Endothelial cell of hepatic sinusoid (primary cell): ENCODE measurements at regions not wholly inside any gene's neighbourhood (a gene's known extent, or its start where the extent isn't known, plus 50 kb on each side); places are given as distances from the start of the nearest gene placed in this dataset.

Source experiments
- in situ Hi-C: cut with HindIII; loops from 2 replicates; pipeline ENCODE4 v1.10.0; 2017; ENCODE audit warnings: low sequenced_read_pairs

- in situ Hi-C loops = no loop called here
Observed at GRCh38 chr10:123952099-123952498, 60.5 kb upstream of the CPXM2 start.

- in situ Hi-C loops = loop anchor here (5.0 kb wide), 2 partner anchors 39 to 61 kb away; no protein-coding TSS in a partner anchor
Observed at GRCh38 chr10:123948030-123948823, 56.6 kb upstream of the CPXM2 start.

GRCh38 chr10:123945325-123945920, 53.8 kb upstream of the CPXM2 start:
- in situ Hi-C loops = loop anchor here (5.0 kb wide), 2 partner anchors 42 to 58 kb away; no protein-coding TSS in a partner anchor

- in situ Hi-C loops = loop anchor here (5.0 kb wide), 2 partner anchors 43 to 57 kb away; no protein-coding TSS in a partner anchor
Observed at GRCh38 chr10:123944661-123945060, 53.1 kb upstream of the CPXM2 start.

GRCh38 chr10:123943307-123943706, 51.7 kb upstream of the CPXM2 start:
- in situ Hi-C loops = no loop called here

GRCh38 chr10:123942114-123942861, 50.7 kb upstream of the CPXM2 start:
- in situ Hi-C loops = no loop called here
